ENCODE measurements at regions not wholly inside any gene's neighbourhood (a gene's known extent, or its start where the extent isn't known, plus 50 kb on each side); places are given as distances from the start of the nearest gene placed in this dataset.

DNA sequence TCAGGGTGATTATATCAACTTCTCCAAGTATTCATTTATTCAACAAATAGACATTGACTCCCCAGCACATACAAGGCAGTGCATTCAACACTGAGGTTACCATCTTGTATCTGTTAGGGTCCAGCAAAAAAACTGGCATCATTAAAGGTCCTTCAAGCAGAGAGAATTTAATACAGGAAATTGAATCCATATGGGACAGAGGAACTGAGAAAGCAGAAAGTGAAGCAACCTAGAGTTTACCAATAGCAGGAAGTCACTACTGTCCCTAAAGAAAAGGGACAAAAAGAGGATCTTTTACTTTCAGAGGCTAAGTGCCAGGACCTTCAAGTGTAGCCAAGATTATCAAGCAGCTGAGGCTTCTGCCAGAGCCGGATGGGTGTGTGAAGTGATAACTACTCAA lies 237.8 kb upstream of the TBX3 start:
- Histone ChIP-seq H3K36me3 (ENCODE audit: control insufficient read depth, insufficient read depth, low read length) (no peaks in the 10 kb centered on the region), H3K4me3 (ENCODE audit: insufficient read depth, low read depth, low read length) (no peak overlapping the region), H3K9me3 (ENCODE audit: control insufficient read depth, low read length) (no peaks in the 10 kb centered on the region), H3K4me1 (ENCODE audit: control insufficient read depth, insufficient read depth, low read length) (peaks cover 3% of the 10 kb centered on the region), H3K27ac (ENCODE audit: insufficient read depth, low read depth, low read length, poor library complexity, severe bottlenecking) (no peak overlapping the region), H3K27me3 (ENCODE audit: control insufficient read depth, insufficient read depth, low read length, poor library complexity, severe bottlenecking) (no peaks in the 10 kb centered on the region)
- 93 to 100% methylated on average over 1 of the region's 1 CpG for WGBS, 2 experiments

DNA sequence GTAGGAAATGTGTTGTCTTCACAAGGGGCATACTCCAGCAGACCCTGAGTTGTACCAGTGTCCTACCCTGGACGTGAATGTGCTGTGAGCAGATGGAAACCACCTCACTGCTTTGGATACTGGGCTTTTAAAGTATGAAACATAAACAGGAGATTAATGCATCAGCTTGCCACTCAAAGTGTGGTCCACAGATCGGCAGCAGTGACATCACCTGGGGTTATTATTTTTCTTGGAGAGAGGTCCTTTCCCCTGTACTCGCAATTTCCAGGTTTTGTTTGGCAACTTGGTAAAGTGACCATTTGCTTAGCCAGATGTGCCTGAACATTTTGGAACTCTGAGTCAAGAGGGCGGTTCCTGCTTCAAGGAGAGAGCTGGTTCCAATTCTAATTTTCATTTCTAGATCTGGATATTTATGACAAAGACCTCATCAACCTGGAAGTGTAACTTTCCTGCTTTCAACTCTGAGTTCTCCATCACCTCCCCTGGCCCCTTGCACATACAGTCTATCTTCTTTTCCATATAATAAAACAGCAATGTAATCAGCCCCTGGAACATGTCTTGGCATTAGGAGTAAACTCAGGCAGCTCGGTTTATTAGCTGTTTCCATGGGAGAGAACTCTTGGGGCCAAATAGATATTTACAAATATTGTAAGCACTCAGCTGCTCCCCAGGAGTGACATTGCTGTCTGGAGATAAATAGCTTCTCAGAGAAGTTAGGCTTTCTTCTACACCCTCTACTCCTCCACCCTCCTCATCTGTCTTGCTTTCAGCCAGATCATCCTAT lies 237.0 kb upstream of the TBX3 start:
- Histone ChIP-seq H3K4me3 (ENCODE audit: insufficient read depth, low read depth, low read length) (no peak overlapping the region), H3K4me1 (ENCODE audit: control insufficient read depth, insufficient read depth, low read length) (peaks cover 5% of the 10 kb centered on the region), H3K27me3 (ENCODE audit: control insufficient read depth, insufficient read depth, low read length, poor library complexity, severe bottlenecking) (no peaks in the 10 kb centered on the region), H3K36me3 (ENCODE audit: control insufficient read depth, insufficient read depth, low read length) (no peaks in the 10 kb centered on the region), H3K9me3 (ENCODE audit: control insufficient read depth, low read length) (no peaks in the 10 kb centered on the region), H3K27ac (ENCODE audit: insufficient read depth, low read depth, low read length, poor library complexity, severe bottlenecking) (no peak overlapping the region)
- 92 to 93% methylated on average over 5 of the region's 5 CpGs for WGBS, 2 experiments

DNA sequence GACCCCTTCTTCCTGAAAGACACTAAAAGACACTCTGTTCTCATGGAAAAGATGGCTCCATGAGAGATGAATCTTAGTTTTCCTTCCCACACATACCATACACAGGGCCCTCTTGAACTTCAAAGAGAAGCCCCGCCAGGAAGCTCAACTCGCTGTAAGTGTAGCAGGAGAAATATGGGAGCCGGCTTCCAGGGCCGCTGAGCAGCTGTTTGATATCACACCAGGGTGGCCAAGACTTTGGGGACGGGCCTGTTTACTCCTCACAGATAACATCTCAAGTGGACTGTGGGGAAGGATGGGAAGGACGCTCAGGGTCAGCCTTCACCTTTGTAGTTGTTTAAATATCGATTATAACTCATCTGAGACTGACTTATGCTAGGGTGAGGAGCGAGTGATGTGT lies 235.5 kb upstream of the TBX3 start:
- Histone ChIP-seq H3K9me3 (ENCODE audit: control insufficient read depth, low read length) (no peaks in the 10 kb centered on the region), H3K4me1 (ENCODE audit: control insufficient read depth, insufficient read depth, low read length) (peaks cover 15% of the 10 kb centered on the region), H3K27me3 (ENCODE audit: control insufficient read depth, insufficient read depth, low read length, poor library complexity, severe bottlenecking) (no peaks in the 10 kb centered on the region), H3K36me3 (ENCODE audit: control insufficient read depth, insufficient read depth, low read length) (no peaks in the 10 kb centered on the region), H3K4me3 (ENCODE audit: insufficient read depth, low read depth, low read length) (no peak overlapping the region), H3K27ac (ENCODE audit: insufficient read depth, low read depth, low read length, poor library complexity, severe bottlenecking) (no peak overlapping the region)
- 92 to 93% methylated on average over 8 of the region's 8 CpGs for WGBS, 2 experiments

DNA sequence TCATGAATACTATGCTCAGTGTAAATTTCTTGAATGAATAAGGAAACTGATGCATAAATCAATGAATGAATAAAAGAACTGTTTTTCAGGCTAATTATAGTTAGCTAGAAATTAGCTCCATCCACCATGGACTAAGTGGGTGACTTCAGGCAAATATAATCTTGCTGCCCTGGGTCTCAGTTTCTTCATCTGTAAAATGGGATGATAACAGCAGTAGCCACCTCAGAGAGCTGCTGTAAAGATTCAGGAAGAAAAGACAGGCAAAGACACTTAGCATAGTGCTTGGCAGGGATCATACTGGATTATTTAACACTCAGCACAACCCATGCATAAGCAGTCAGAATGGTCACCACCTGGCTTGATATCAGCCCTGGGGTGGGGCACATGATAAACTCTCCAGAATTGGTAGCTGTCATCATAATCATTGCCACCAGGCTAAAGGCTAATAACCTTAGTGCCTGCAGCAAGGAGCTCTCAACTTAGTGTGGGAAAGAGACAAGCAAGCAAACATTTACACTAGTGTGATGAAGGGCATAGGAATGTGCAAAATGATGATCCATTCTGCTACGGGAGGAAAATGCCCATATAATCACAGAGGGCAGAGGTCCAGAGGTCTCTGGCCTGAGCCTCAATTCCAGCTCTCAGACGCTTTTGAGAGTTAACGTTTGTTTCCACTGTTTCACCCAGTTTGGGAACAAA lies 234.7 kb upstream of the TBX3 start:
- H3K4me1 ChIP-seq (ENCODE audit: control insufficient read depth, insufficient read depth, low read length), result peaks cover 22% of the 10 kb centered on the region
- H3K9me3 ChIP-seq (ENCODE audit: control insufficient read depth, low read length), result no peaks in the 10 kb centered on the region
- WGBS, 2 experiments, result 59 to 61% methylated on average over 3 of the region's 3 CpGs
- no peaks in the 10 kb centered on the region for H3K36me3 ChIP-seq (ENCODE audit: control insufficient read depth, insufficient read depth, low read length)
- H3K4me3 ChIP-seq (ENCODE audit: insufficient read depth, low read depth, low read length), result no peak overlapping the region
- H3K27me3 ChIP-seq (ENCODE audit: control insufficient read depth, insufficient read depth, low read length, poor library complexity, severe bottlenecking), result no peaks in the 10 kb centered on the region
- no peak overlapping the region for H3K27ac ChIP-seq (ENCODE audit: insufficient read depth, low read depth, low read length, poor library complexity, severe bottlenecking)

DNA sequence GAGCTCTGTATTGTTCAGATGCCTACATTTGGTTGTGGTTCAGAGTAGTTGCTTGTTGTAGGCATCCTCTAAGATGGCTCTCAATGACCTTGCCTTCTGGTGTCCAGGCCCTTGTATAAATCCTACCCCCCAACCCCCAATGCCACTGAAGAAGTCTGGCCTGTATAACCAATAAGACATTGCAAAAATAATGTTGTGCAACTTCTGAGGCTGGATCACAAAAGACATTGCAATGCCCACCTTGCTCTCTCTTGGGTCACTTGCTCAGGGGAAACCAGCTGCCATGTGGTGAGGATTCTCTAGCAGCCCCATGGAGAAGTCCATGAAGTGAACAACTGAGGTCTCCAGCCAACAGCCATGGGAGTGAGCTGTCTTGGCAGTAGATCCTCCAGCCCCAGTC lies 234.0 kb upstream of the TBX3 start:
- Histone ChIP-seq H3K27ac (ENCODE audit: insufficient read depth, low read depth, low read length, poor library complexity, severe bottlenecking) (no peak overlapping the region), H3K36me3 (ENCODE audit: control insufficient read depth, insufficient read depth, low read length) (no peaks in the 10 kb centered on the region), H3K4me3 (ENCODE audit: insufficient read depth, low read depth, low read length) (no peak overlapping the region), H3K27me3 (ENCODE audit: control insufficient read depth, insufficient read depth, low read length, poor library complexity, severe bottlenecking) (no peaks in the 10 kb centered on the region), H3K9me3 (ENCODE audit: control insufficient read depth, low read length) (no peaks in the 10 kb centered on the region), H3K4me1 (ENCODE audit: control insufficient read depth, insufficient read depth, low read length) (peaks cover 22% of the 10 kb centered on the region)

DNA sequence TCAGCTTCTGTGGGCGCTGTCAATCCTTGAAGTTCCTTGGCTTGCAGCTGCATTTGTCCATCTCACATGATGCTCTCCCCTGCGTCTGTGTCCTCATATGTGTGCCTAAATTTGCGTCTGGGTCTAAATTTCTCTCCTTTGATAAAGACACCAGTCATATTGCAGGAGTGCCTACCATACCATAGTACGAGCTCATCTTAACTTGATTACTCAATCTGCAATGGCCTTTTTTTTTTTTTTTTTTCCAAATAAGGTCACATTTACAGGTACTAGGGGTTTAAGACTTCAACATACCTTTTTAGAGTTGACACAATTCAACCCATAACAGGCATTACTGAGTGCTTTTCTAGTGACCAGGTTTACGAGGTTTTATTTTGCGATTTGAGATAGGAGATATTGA lies 233.3 kb upstream of the TBX3 start:
- 87 to 90% methylated on average over 6 of the region's 6 CpGs for WGBS, 2 experiments
- H3K27ac ChIP-seq (ENCODE audit: insufficient read depth, low read depth, low read length, poor library complexity, severe bottlenecking), result no peak overlapping the region

DNA sequence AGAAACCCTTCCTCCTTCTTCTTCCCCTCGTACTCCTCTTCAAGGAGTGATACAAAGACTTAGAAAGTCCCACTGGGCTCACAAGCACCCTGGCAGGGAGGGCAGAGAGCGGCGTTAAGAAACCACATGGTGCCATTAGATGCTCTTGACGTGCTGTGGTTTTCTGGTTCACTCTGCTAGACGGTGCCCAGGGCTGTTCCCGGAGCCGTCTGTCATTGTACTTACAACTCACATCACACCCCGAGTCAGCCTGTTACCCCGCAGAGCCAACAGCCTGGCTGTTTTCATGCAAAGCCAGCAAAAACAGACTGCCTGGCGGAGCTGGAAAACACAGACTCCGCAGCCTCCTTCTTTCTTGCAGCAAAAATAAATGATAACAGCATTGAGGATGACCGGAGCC lies 232.6 kb upstream of the TBX3 start:
- H3K27ac ChIP-seq (ENCODE audit: insufficient read depth, low read depth, low read length, poor library complexity, severe bottlenecking), result no peak overlapping the region
- H3K4me1 ChIP-seq (ENCODE audit: control insufficient read depth, insufficient read depth, low read length), result peaks cover 22% of the 10 kb centered on the region
- no peaks in the 10 kb centered on the region for H3K9me3 ChIP-seq (ENCODE audit: control insufficient read depth, low read length)
- no peaks in the 10 kb centered on the region for H3K36me3 ChIP-seq (ENCODE audit: control insufficient read depth, insufficient read depth, low read length)
- no peak overlapping the region for H3K4me3 ChIP-seq (ENCODE audit: insufficient read depth, low read depth, low read length)
- WGBS, 2 experiments, result 67 to 78% methylated on average over 12 of the region's 12 CpGs
- H3K27me3 ChIP-seq (ENCODE audit: control insufficient read depth, insufficient read depth, low read length, poor library complexity, severe bottlenecking), result no peaks in the 10 kb centered on the region

More for the DNA sequence above, 233.3 kb upstream of the TBX3 start:
- Histone ChIP-seq H3K36me3 (ENCODE audit: control insufficient read depth, insufficient read depth, low read length) (no peaks in the 10 kb centered on the region), H3K4me1 (ENCODE audit: control insufficient read depth, insufficient read depth, low read length) (peaks cover 22% of the 10 kb centered on the region), H3K27me3 (ENCODE audit: control insufficient read depth, insufficient read depth, low read length, poor library complexity, severe bottlenecking) (no peaks in the 10 kb centered on the region), H3K9me3 (ENCODE audit: control insufficient read depth, low read length) (no peaks in the 10 kb centered on the region), H3K4me3 (ENCODE audit: insufficient read depth, low read depth, low read length) (no peak overlapping the region)

DNA sequence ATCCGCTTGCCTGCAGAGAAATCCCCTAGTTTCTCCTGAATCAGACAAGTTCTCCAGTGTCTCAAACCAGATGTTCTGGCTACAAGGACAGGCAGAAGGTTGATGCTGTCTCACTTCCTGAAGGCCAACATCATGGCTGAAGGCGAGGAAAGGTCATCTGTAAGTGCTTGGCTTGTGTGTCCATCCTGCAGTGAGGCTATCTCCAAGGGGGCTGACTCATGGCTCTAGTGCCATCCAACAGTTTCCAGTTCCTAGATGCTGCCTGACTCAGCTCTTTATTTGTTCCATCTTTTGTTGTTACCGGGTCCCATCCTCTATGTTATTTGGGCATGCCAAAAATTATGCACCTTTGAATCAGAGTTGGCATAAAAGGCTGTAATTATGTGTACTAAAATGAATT lies 232.1 kb upstream of the TBX3 start:
- peaks cover 22% of the 10 kb centered on the region for H3K4me1 ChIP-seq (ENCODE audit: control insufficient read depth, insufficient read depth, low read length)
- no peaks in the 10 kb centered on the region for H3K36me3 ChIP-seq (ENCODE audit: control insufficient read depth, insufficient read depth, low read length)
- no peak overlapping the region for H3K4me3 ChIP-seq (ENCODE audit: insufficient read depth, low read depth, low read length)
- no peaks in the 10 kb centered on the region for H3K27me3 ChIP-seq (ENCODE audit: control insufficient read depth, insufficient read depth, low read length, poor library complexity, severe bottlenecking)
- H3K27ac ChIP-seq (ENCODE audit: insufficient read depth, low read depth, low read length, poor library complexity, severe bottlenecking), result no peak overlapping the region
- whole genome bisulfite sequencing, 2 experiments, result 92% methylated on average over 3 of the region's 3 CpGs
- H3K9me3 ChIP-seq (ENCODE audit: control insufficient read depth, low read length), result no peaks in the 10 kb centered on the region

DNA sequence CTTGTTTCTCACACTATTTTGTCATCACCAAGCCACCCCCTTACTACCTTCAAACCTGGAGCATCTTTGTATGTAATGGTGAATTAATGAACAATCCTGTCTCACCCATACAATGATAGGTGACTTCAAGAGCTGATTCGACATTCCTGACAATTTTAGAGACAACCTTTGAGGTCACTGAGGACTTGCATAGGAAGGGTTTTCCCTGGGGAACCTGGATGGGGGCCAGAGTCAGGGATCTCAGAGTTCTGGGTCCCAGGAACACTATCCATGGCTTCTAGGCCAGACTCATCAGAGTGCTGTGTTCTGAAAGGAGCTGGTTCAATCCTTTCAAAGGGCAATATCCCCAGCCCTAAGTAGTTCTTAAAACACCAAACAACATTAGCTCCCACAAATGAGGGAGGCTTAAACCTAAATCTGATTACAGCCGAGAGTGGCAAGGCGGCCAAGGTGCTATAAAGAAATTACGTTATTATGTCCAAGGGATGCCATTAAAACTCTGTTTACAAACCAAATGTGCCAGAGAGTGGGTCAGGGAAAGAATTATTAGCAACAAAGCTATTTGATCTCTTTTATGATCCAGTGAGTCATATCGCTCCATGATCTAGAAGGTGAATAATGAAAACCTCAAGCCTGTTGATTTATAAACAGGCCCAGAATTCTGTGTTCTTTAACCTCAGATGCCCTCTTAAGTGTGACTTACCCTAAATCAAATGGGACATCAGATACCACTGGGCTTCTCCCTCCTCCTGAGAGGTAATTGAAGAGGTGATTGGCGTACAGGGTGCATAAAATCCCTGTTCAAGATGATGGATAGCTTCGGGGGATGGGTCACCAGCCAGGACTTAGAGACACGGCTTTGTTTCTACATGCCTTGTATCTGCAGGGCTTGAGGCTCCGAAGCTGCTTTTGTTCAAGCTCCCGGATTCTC lies 230.2 kb upstream of the TBX3 start:
- H3K27me3 ChIP-seq (ENCODE audit: control insufficient read depth, insufficient read depth, low read length, poor library complexity, severe bottlenecking), result no peaks in the 10 kb centered on the region
- no peaks in the 10 kb centered on the region for H3K36me3 ChIP-seq (ENCODE audit: control insufficient read depth, insufficient read depth, low read length)
- H3K9me3 ChIP-seq (ENCODE audit: control insufficient read depth, low read length), result no peaks in the 10 kb centered on the region
- 58 to 59% methylated on average over 10 of the region's 10 CpGs for WGBS, 2 experiments
- peak overlapping the region; percentile 72 for H3K27ac ChIP-seq (ENCODE audit: insufficient read depth, low read depth, low read length, poor library complexity, severe bottlenecking)
- H3K4me1 ChIP-seq (ENCODE audit: control insufficient read depth, insufficient read depth, low read length), result peaks cover 22% of the 10 kb centered on the region
- no peak overlapping the region for H3K4me3 ChIP-seq (ENCODE audit: insufficient read depth, low read depth, low read length)

DNA sequence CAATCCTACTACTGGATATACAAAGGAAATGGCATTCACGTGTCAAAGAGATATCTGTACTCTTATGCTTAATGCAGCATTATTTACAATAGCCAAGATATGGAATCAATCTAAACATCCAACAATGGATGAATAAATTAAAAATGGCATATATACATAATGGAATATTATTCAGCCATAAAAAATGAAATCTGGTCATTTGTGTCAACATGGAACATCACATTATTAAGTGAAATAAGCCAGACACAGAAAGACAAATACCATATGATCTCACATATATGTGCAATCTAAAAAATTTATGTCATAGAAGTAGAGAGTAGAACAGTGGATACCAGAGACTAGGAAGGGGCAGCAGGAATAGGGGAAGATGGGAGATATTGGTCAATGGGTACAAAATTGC lies 228.8 kb upstream of the TBX3 start:
- H3K4me3 ChIP-seq (ENCODE audit: insufficient read depth, low read depth, low read length), result no peak overlapping the region
- WGBS, 2 experiments, result 94 to 100% methylated on average over 1 of the region's 1 CpG
- no peaks in the 10 kb centered on the region for H3K36me3 ChIP-seq (ENCODE audit: control insufficient read depth, insufficient read depth, low read length)
- H3K27me3 ChIP-seq (ENCODE audit: control insufficient read depth, insufficient read depth, low read length, poor library complexity, severe bottlenecking), result no peaks in the 10 kb centered on the region
- H3K9me3 ChIP-seq (ENCODE audit: control insufficient read depth, low read length), result no peaks in the 10 kb centered on the region
- no peak overlapping the region for H3K27ac ChIP-seq (ENCODE audit: insufficient read depth, low read depth, low read length, poor library complexity, severe bottlenecking)
- H3K4me1 ChIP-seq (ENCODE audit: control insufficient read depth, insufficient read depth, low read length), result peaks cover 22% of the 10 kb centered on the region
